CD4-positive, alpha-beta T cell (primary cell): ENCODE measurements at regions not wholly inside any gene's neighbourhood (a gene's known extent, or its start where the extent isn't known, plus 50 kb on each side); places are given as distances from the start of the nearest gene placed in this dataset.

Experiments
- ATAC-seq: fragments of 200-7000 bp; cut with Tn5 transposase; one replicate; pipeline ENCODE4 v1.10.0; 2022; ENCODE audit warnings: mild to moderate bottlenecking; ENCODE audit not compliant: poor library complexity
- CTCF ChIA-PET: fragments of 350-600 bp; sonication (Branson Sonifier 250); formaldehyde crosslinking; loops from one replicate; lab custom pipeline; 2021; ENCODE audit warnings: antibody characterized with exemption, inconsistent platforms; lab: Charles Lee
- POLR2A ChIA-PET: fragments of 350-600 bp; sonication (Branson Sonifier 250); formaldehyde crosslinking; loops from one replicate; lab custom pipeline; 2021; ENCODE audit warnings: antibody characterized with exemption, inconsistent platforms; lab: Charles Lee
- DNase-seq, 14 experiments: peaks; one replicate each; pipeline ENCODE4 v3.0.0-alpha.2; 2013 to 2020; ENCODE audit warnings: mixed read lengths in 2 of 14
- H3K27ac ChIP-seq, 2 donors: one replicate each; pipeline versions ENCODE4 v1.5.1 to v1.7.0; 2013; ENCODE audit warnings: low read length in 2 of 2, low read depth in 1 of 2, mild to moderate bottlenecking in 1 of 2
- H3K27me3 ChIP-seq, 2 experiments: 1 replicate in 1 of 2; 2 replicates in 1 of 2; pipeline versions ENCODE4 v1.6.1 to v1.7.0; 2013; ENCODE audit warnings: low read length in 2 of 2, control low read depth in 1 of 2, mild to moderate bottlenecking in 1 of 2, moderate library complexity in 1 of 2; ENCODE audit not compliant: insufficient read depth in 2 of 2, control insufficient read depth in 1 of 2
- H3K36me3 ChIP-seq: one replicate; pipeline ENCODE4 v1.6.1; 2013; ENCODE audit warnings: low read length, control low read depth; ENCODE audit not compliant: insufficient read depth
- H3K4me1 ChIP-seq: one replicate; pipeline ENCODE4 v1.6.1; 2013; ENCODE audit warnings: low read length, control low read depth; ENCODE audit not compliant: insufficient read depth
- H3K4me3 ChIP-seq: one replicate; pipeline ENCODE4 v1.5.1; 2013; ENCODE audit warnings: mild to moderate bottlenecking, low read length, moderate library complexity
- H3K9me3 ChIP-seq, 2 experiments: 1 replicate in 1 of 2; 2 replicates in 1 of 2; pipeline versions ENCODE4 v1.6.1 to v1.7.0; 2013; ENCODE audit warnings: low read length in 2 of 2, mild to moderate bottlenecking in 2 of 2, control low read depth in 1 of 2, moderate library complexity in 1 of 2; ENCODE audit not compliant: control insufficient read depth in 1 of 2, insufficient read depth in 1 of 2
- H3K27ac Mint-ChIP-seq: one replicate; pipeline ENCODE4 v1.8.0; 2020; ENCODE audit warnings: mixed read lengths
- H3K27me3 Mint-ChIP-seq: one replicate; pipeline ENCODE4 v1.8.0; 2021; ENCODE audit warnings: mixed read lengths
- H3K36me3 Mint-ChIP-seq: one replicate; pipeline ENCODE4 v1.8.0; 2021; ENCODE audit warnings: low read depth, mixed read lengths
- H3K4me1 Mint-ChIP-seq: one replicate; pipeline ENCODE4 v1.8.0; 2021; ENCODE audit warnings: low read depth, mixed read lengths
- H3K4me3 Mint-ChIP-seq: one replicate; pipeline ENCODE4 v1.8.0; 2020; ENCODE audit warnings: mild to moderate bottlenecking, mixed read lengths
- H3K9me3 Mint-ChIP-seq: one replicate; pipeline ENCODE4 v1.8.0; 2020; ENCODE audit warnings: mixed read lengths
- CTCF ChIP-seq: fragments of 200-600 bp; IDR thresholded peaks from one replicate; pipeline ENCODE4 v1.8.0; 2022; ENCODE audit warnings: antibody characterized with exemption, mild to moderate bottlenecking
- intact Hi-C, 2 experiments: fragments of 100-400 bp; cut with DNase I in 1 of 2; cut with micrococcal nuclease in 1 of 2; formaldehyde crosslinking; loops; one replicate each; pipeline versions ENCODE4 v1.15.1 to v1.9.0; 2023 to 2025; cut with DNase I, micrococcal nuclease

- TF ChIP-seq CTCF = no peak
- no peak for DNase-seq
- H3K36me3 ChIP-seq = no peaks in the 10 kb centered on the region
- intact Hi-C loops = no loop called here
- H3K4me1 Mint-ChIP-seq = no peaks in the 10 kb centered on the region
- H3K27ac ChIP-seq = no peak overlapping the region
- no peaks in the 10 kb centered on the region for H3K36me3 Mint-ChIP-seq
- no peak for ATAC-seq
- ChIA-PET POLR2A (no interaction called here), CTCF (no interaction called here)
- no peak overlapping the region for H3K4me3 Mint-ChIP-seq
- peaks cover 4% of the 10 kb centered on the region for H3K9me3 Mint-ChIP-seq
- no peaks in the 10 kb centered on the region for H3K27me3 Mint-ChIP-seq
- peaks cover 0 to 15% of the 10 kb centered on the region in 2 experiments for H3K9me3 ChIP-seq
- H3K27ac Mint-ChIP-seq = no peak overlapping the region
- no peaks in the 10 kb centered on the region for H3K27me3 ChIP-seq
- H3K4me3 ChIP-seq = no peak overlapping the region
- no peaks in the 10 kb centered on the region for H3K4me1 ChIP-seq
Observed at GRCh38 chr10:130687566-130687965, 551.4 kb downstream of the GLRX3 start.

GRCh38 chr10:130689743-130690626, 553.8 kb downstream of the GLRX3 start:
- Mint-ChIP-seq H3K36me3 (no peaks in the 10 kb centered on the region), H3K4me3 (no peak overlapping the region), H3K27me3 (no peaks in the 10 kb centered on the region), H3K27ac (no peak overlapping the region), H3K9me3 (no peaks in the 10 kb centered on the region), H3K4me1 (no peaks in the 10 kb centered on the region)
- intact Hi-C loops = no loop called here
- Histone ChIP-seq H3K4me3 (no peak overlapping the region), H3K9me3 (peaks cover 0 to 8% of the 10 kb centered on the region in 2 experiments), H3K4me1 (no peaks in the 10 kb centered on the region), H3K27me3 (no peaks in the 10 kb centered on the region), H3K27ac (no peak overlapping the region), H3K36me3 (no peaks in the 10 kb centered on the region)
- no peak for ATAC-seq
- ChIA-PET POLR2A (no interaction called here), CTCF (no interaction called here)
- TF ChIP-seq CTCF = no peak
- no peak for DNase-seq

- intact Hi-C loops = no loop called here
- CTCF ChIA-PET = no interaction called here
- Histone ChIP-seq H3K27ac (no peak overlapping the region), H3K9me3 (peaks cover 0 to 4% of the 10 kb centered on the region in 2 experiments), H3K4me3 (no peak overlapping the region), H3K36me3 (no peaks in the 10 kb centered on the region), H3K4me1 (no peaks in the 10 kb centered on the region), H3K27me3 (no peaks in the 10 kb centered on the region)
- no peaks in the 10 kb centered on the region for H3K4me1 Mint-ChIP-seq
- ATAC-seq = no peak
- no peak for DNase-seq
- no peak overlapping the region for H3K4me3 Mint-ChIP-seq
- H3K27ac Mint-ChIP-seq = no peak overlapping the region
- TF ChIP-seq CTCF = no peak
- H3K36me3 Mint-ChIP-seq = no peaks in the 10 kb centered on the region
- no peaks in the 10 kb centered on the region for H3K27me3 Mint-ChIP-seq
- POLR2A ChIA-PET = no interaction called here
- no peaks in the 10 kb centered on the region for H3K9me3 Mint-ChIP-seq
Observed at GRCh38 chr10:130691776-130692175, 555.6 kb downstream of the GLRX3 start.
